ENCODE measurements at regions not wholly inside any gene's neighbourhood (a gene's known extent, or its start where the extent isn't known, plus 50 kb on each side); places are given as distances from the start of the nearest gene placed in this dataset.

- no peak for TF ChIP-seq CTCF (IDR thresholded peaks at IDR 0.05)
- Mint-ChIP-seq H3K4me1 (ENCODE audit: unreplicated experiment) (no peaks in the 10 kb centered on the region), H3K27me3 (ENCODE audit: unreplicated experiment) (peaks cover 57% of the 10 kb centered on the region), H3K4me3 (ENCODE audit: unreplicated experiment) (no peak overlapping the region), H3K36me3 (ENCODE audit: unreplicated experiment) (no peaks in the 10 kb centered on the region), H3K9me3 (ENCODE audit: unreplicated experiment) (no peaks in the 10 kb centered on the region), H3K27ac (ENCODE audit: unreplicated experiment) (no peak overlapping the region)
- no peak for DNase-seq (ENCODE audit: extremely low spot score, unreplicated experiment)
Observed at GRCh38 chr11:44493930-44494329, 71.5 kb upstream of the CD82 start.

- Mint-ChIP-seq H3K27me3 (ENCODE audit: unreplicated experiment) (peaks cover 51% of the 10 kb centered on the region), H3K4me1 (ENCODE audit: unreplicated experiment) (no peaks in the 10 kb centered on the region), H3K9me3 (ENCODE audit: unreplicated experiment) (no peaks in the 10 kb centered on the region), H3K36me3 (ENCODE audit: unreplicated experiment) (no peaks in the 10 kb centered on the region), H3K4me3 (ENCODE audit: unreplicated experiment) (no peak overlapping the region), H3K27ac (ENCODE audit: unreplicated experiment) (no peak overlapping the region)
- no peak for TF ChIP-seq CTCF (IDR thresholded peaks at IDR 0.05)
- no peak for DNase-seq (ENCODE audit: extremely low spot score, unreplicated experiment)
Observed at GRCh38 chr11:44494785-44495184, 70.7 kb upstream of the CD82 start.

- TF ChIP-seq CTCF (IDR thresholded peaks at IDR 0.05) = no peak
- Mint-ChIP-seq H3K36me3 (ENCODE audit: unreplicated experiment) (no peaks in the 10 kb centered on the region), H3K4me3 (ENCODE audit: unreplicated experiment) (no peak overlapping the region), H3K27me3 (ENCODE audit: unreplicated experiment) (peaks cover 46% of the 10 kb centered on the region), H3K9me3 (ENCODE audit: unreplicated experiment) (no peaks in the 10 kb centered on the region), H3K4me1 (ENCODE audit: unreplicated experiment) (no peaks in the 10 kb centered on the region), H3K27ac (ENCODE audit: unreplicated experiment) (no peak overlapping the region)
- DNase-seq (ENCODE audit: extremely low spot score, unreplicated experiment) = no peak
Observed at GRCh38 chr11:44496391-44496790, 69.1 kb upstream of the CD82 start.

- TF ChIP-seq CTCF (IDR thresholded peaks at IDR 0.05) = no peak
- H3K9me3 Mint-ChIP-seq (ENCODE audit: unreplicated experiment) = no peaks in the 10 kb centered on the region
- no peak for DNase-seq (ENCODE audit: extremely low spot score, unreplicated experiment)
- H3K27me3 Mint-ChIP-seq (ENCODE audit: unreplicated experiment) = peaks cover 39% of the 10 kb centered on the region
- no peak overlapping the region for H3K4me3 Mint-ChIP-seq (ENCODE audit: unreplicated experiment)
- no peaks in the 10 kb centered on the region for H3K4me1 Mint-ChIP-seq (ENCODE audit: unreplicated experiment)
- H3K36me3 Mint-ChIP-seq (ENCODE audit: unreplicated experiment) = no peaks in the 10 kb centered on the region
- no peak overlapping the region for H3K27ac Mint-ChIP-seq (ENCODE audit: unreplicated experiment)
Observed at GRCh38 chr11:44498089-44498871, 67.2 kb upstream of the CD82 start.

- Mint-ChIP-seq H3K4me3 (ENCODE audit: unreplicated experiment) (no peak overlapping the region), H3K9me3 (ENCODE audit: unreplicated experiment) (peaks cover 3% of the 10 kb centered on the region), H3K27me3 (ENCODE audit: unreplicated experiment) (peaks cover 23% of the 10 kb centered on the region), H3K27ac (ENCODE audit: unreplicated experiment) (no peak overlapping the region), H3K36me3 (ENCODE audit: unreplicated experiment) (no peaks in the 10 kb centered on the region), H3K4me1 (ENCODE audit: unreplicated experiment) (no peaks in the 10 kb centered on the region)
- DNase-seq (ENCODE audit: extremely low spot score, unreplicated experiment) = no peak
- TF ChIP-seq CTCF (IDR thresholded peaks at IDR 0.05) = no peak
Observed at GRCh38 chr11:44502506-44502905, 63.0 kb upstream of the CD82 start.
